ENCODE measurements at regions not wholly inside any gene's neighbourhood (a gene's known extent, or its start where the extent isn't known, plus 50 kb on each side); places are given as distances from the start of the nearest gene placed in this dataset.

DNA sequence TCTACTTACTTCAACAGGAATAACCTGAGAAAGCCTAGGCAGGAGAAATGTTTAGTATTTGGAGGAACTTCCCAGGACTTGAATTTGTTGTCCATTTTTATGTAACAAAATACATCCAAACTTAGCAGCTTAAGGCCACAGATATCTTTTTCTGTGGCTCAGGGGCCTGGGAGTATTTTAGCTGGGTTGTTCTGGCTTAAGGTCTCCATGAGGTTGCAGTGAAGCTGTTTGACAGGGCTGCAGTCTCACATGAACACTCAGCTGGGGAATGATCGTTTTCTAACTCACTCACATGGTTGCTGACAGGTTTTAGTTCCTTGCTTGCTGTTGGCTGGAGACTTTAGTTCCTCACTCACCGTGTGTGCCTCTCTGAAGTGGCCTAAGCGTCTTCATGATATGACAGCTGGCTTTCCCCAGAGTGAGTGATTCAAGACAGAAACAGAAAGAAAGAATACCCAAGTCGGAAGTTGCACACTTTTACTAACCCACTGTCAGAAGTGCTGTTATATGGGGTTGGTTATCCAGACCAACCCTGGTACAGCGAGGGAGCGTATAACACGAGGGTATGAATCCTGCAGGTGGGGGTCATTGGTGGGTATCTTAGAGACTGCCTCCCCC is 229.7 kb upstream of the TBL1XR1 start:
- CTCF ChIA-PET (ENCODE audit: low intra/inter-chr PET ratio, low total read pairs), result no interaction called here
- Histone ChIP-seq H4K20me1 (ENCODE audit: insufficient read depth, low read length) (no peaks in the 10 kb centered on the region), H3K9ac (ENCODE audit: insufficient read depth, low read depth, low read length) (no peak overlapping the region), H3K79me2 (ENCODE audit: insufficient read depth, low read length) (no peaks in the 10 kb centered on the region), H3K27ac (ENCODE audit: extremely low read length, insufficient read depth, low read length) (no peak overlapping the region), H3K9me3 (ENCODE audit: low read length) (no peaks in the 10 kb centered on the region), H3K4me1 (ENCODE audit: insufficient read depth, low read length) (no peaks in the 10 kb centered on the region), H3K36me3 (replicated peaks in 1 of 2; ENCODE audit: control insufficient read depth in 1 of 2, insufficient read depth in 2 of 2, low read length in 2 of 2) (no peaks in the 10 kb centered on the region), H2AFZ (ENCODE audit: low read length) (no peak overlapping the region), H3K4me3 (replicated peaks in 1 of 3; ENCODE audit: insufficient read depth in 1 of 3, low read depth in 2 of 3, low read length in 3 of 3) (no peak overlapping the region), H3K27me3 (ENCODE audit: control insufficient read depth in 1 of 2, insufficient read depth in 2 of 2, low read length in 2 of 2) (no peaks in the 10 kb centered on the region), H3K4me2 (ENCODE audit: low read depth, low read length) (no peak overlapping the region)
- DNase-seq (ENCODE audit: low spot score) (no peak), FAIRE-seq (no peak), ATAC-seq (no peak)
- intact Hi-C loops (cut with micrococcal nuclease; ENCODE audit: unreplicated experiment) (no loop called here), in situ Hi-C loops (cut with HindIII; ENCODE audit: extremely low pct_ligation_motif_present, low pct_unique_long_range_greater_than_20kb) (loop anchor here (25.0 kb wide), 1 partner anchor 915 kb away; no protein-coding TSS in a partner anchor)
- 43% methylated on average over 7 of the region's 7 CpGs for whole genome bisulfite sequencing (ENCODE audit: low lambda C conversion rate)
- TF ChIP-seq POLR2AphosphoS2 (IDR thresholded peaks at IDR 0.05; ENCODE audit: low read depth, low read length) (no peak), RARA (CRISPR knock-in tag; IDR thresholded peaks at IDR 0.05) (no peak), HES4 (CRISPR knock-in tag; IDR thresholded peaks at IDR 0.05; ENCODE audit: borderline replicate concordance) (no peak), HMG20A (CRISPR knock-in tag; IDR thresholded peaks at IDR 0.05; ENCODE audit: borderline replicate concordance) (no peak), ARNT2 (CRISPR knock-in tag; IDR thresholded peaks at IDR 0.05; ENCODE audit: low read depth) (no peak), MTA1 (CRISPR knock-in tag; IDR thresholded peaks at IDR 0.05; ENCODE audit: borderline replicate concordance) (no peak), ZNF607 (CRISPR knock-in tag; IDR thresholded peaks at IDR 0.05; ENCODE audit: borderline replicate concordance) (no peak), CEBPB (IDR thresholded peaks at IDR 0.05; ENCODE audit: borderline replicate concordance, low read depth, low read length) (no peak), ZNF839 (CRISPR knock-in tag; IDR thresholded peaks at IDR 0.05; ENCODE audit: borderline replicate concordance) (no peak), ATF7 (IDR thresholded peaks at IDR 0.05) (no peak), ATF7 (CRISPR knock-in tag; IDR thresholded peaks at IDR 0.05) (no peak)
- TF ChIP-seq, protein P1, sequence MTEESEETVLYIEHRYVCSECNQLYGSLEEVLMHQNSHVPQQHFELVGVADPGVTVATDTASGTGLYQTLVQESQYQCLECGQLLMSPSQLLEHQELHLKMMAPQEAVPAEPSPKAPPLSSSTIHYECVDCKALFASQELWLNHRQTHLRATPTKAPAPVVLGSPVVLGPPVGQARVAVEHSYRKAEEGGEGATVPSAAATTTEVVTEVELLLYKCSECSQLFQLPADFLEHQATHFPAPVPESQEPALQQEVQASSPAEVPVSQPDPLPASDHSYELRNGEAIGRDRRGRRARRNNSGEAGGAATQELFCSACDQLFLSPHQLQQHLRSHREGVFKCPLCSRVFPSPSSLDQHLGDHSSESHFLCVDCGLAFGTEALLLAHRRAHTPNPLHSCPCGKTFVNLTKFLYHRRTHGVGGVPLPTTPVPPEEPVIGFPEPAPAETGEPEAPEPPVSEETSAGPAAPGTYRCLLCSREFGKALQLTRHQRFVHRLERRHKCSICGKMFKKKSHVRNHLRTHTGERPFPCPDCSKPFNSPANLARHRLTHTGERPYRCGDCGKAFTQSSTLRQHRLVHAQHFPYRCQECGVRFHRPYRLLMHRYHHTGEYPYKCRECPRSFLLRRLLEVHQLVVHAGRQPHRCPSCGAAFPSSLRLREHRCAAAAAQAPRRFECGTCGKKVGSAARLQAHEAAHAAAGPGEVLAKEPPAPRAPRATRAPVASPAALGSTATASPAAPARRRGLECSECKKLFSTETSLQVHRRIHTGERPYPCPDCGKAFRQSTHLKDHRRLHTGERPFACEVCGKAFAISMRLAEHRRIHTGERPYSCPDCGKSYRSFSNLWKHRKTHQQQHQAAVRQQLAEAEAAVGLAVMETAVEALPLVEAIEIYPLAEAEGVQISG (CRISPR knock-in tag; IDR thresholded peaks at IDR 0.05), result no peak
- BruUV-seq (replicated peaks), result no TSS peak
- POLR2A ChIA-PET, result no interaction called here
